H9 (cell line): ENCODE measurements at regions not wholly inside any gene's neighbourhood (a gene's known extent, or its start where the extent isn't known, plus 50 kb on each side); places are given as distances from the start of the nearest gene placed in this dataset.

ENCODE experiments used
- DNase-seq: peaks from one replicate; pipeline ENCODE4 v3.0.0-alpha.2; 2017
- H2AFZ ChIP-seq: one replicate; pipeline ENCODE4 v1.6.1; 2013; ENCODE audit warnings: mild to moderate bottlenecking, low read length, control low read depth, moderate library complexity
- H2AK5ac ChIP-seq: 2 replicates; pipeline ENCODE4 v1.6.1; 2013; ENCODE audit warnings: low read length, control low read depth, mixed read lengths; ENCODE audit not compliant: insufficient read length
- H2BK120ac ChIP-seq: one replicate; pipeline ENCODE4 v1.6.1; 2013; ENCODE audit warnings: low read depth, mild to moderate bottlenecking, low read length, control low read depth, inconsistent platforms; ENCODE audit not compliant: poor library complexity, severe bottlenecking
- H2BK12ac ChIP-seq: 2 replicates; pipeline ENCODE4 v1.6.1; 2013; ENCODE audit warnings: low read length, control low read depth, mixed read lengths, low read depth; ENCODE audit not compliant: insufficient read length
- H2BK15ac ChIP-seq: 2 replicates; pipeline ENCODE4 v1.6.1; 2013; ENCODE audit warnings: low read depth, low read length, control low read depth
- H2BK20ac ChIP-seq: one replicate; pipeline ENCODE4 v1.6.1; 2013; ENCODE audit warnings: low read depth, mild to moderate bottlenecking, low read length, control low read depth, inconsistent platforms; ENCODE audit not compliant: poor library complexity, severe bottlenecking
- H2BK5ac ChIP-seq: 2 replicates; pipeline ENCODE4 v1.6.1; 2013; ENCODE audit warnings: low read length, control low read depth, mixed read lengths; ENCODE audit not compliant: insufficient read length
- H3K14ac ChIP-seq: 2 replicates; pipeline ENCODE4 v1.6.1; 2013; ENCODE audit warnings: low read length, control low read depth; ENCODE audit not compliant: insufficient read depth
- H3K18ac ChIP-seq: 2 replicates; pipeline ENCODE4 v1.6.1; 2013; ENCODE audit warnings: low read depth, mild to moderate bottlenecking, mixed read lengths, low read length, control low read depth; ENCODE audit not compliant: insufficient read length
- H3K23ac ChIP-seq: 2 replicates; pipeline ENCODE4 v1.6.1; 2013; ENCODE audit warnings: low read length, control low read depth, mixed read lengths, low read depth; ENCODE audit not compliant: insufficient read length
- H3K23me2 ChIP-seq: 2 replicates; pipeline ENCODE4 v1.6.1; 2013; ENCODE audit warnings: low read depth, mild to moderate bottlenecking, mixed read lengths, low read length, control low read depth; ENCODE audit not compliant: insufficient read length, poor library complexity, severe bottlenecking
- H3K27ac ChIP-seq: 2 replicates; pipeline ENCODE4 v1.5.1; 2013; ENCODE audit warnings: low read length, control low read depth, mixed read lengths, low read depth; ENCODE audit not compliant: insufficient read length
- H3K27me3 ChIP-seq: 2 replicates; pipeline ENCODE4 v1.6.1; 2013; ENCODE audit warnings: low read length, control low read depth, inconsistent platforms; ENCODE audit not compliant: insufficient read depth
- H3K4ac ChIP-seq: 2 replicates; pipeline ENCODE4 v1.6.1; 2013; ENCODE audit warnings: low read depth, mild to moderate bottlenecking, control low read depth, inconsistent platforms, low read length, moderate library complexity
- H3K4me1 ChIP-seq: 2 replicates; pipeline ENCODE4 v1.6.1; 2013; ENCODE audit warnings: low read length, control low read depth, inconsistent platforms; ENCODE audit not compliant: insufficient read depth
- H3K4me2 ChIP-seq: 2 replicates; pipeline ENCODE4 v1.6.1; 2013; ENCODE audit warnings: low read length, control low read depth, mixed read lengths; ENCODE audit not compliant: insufficient read length, insufficient read depth
- H3K56ac ChIP-seq: 2 replicates; pipeline ENCODE4 v1.6.1; 2013; ENCODE audit warnings: low read depth, mild to moderate bottlenecking, mixed read lengths, low read length, control low read depth; ENCODE audit not compliant: insufficient read length
- H3K79me1 ChIP-seq: 2 replicates; pipeline ENCODE4 v1.6.1; 2013; ENCODE audit warnings: low read depth, mild to moderate bottlenecking, moderate library complexity, low read length, control low read depth, inconsistent platforms; ENCODE audit not compliant: insufficient read depth, poor library complexity, severe bottlenecking
- H3K79me2 ChIP-seq: 2 replicates; pipeline ENCODE4 v1.6.1; 2013; ENCODE audit warnings: low read length, control low read depth, inconsistent platforms; ENCODE audit not compliant: insufficient read depth
- H3K9ac ChIP-seq: 2 replicates; pipeline ENCODE4 v1.6.1; 2013; ENCODE audit warnings: low read length, control low read depth, mixed read lengths; ENCODE audit not compliant: insufficient read length; ENCODE audit errors: extremely low read depth
- H3K9me3 ChIP-seq: one replicate; pipeline ENCODE4 v1.6.1; 2013; ENCODE audit warnings: low read depth, low read length, inconsistent platforms; ENCODE audit not compliant: control insufficient read depth
- H3T11ph ChIP-seq: one replicate; pipeline ENCODE4 v1.6.1; 2013; ENCODE audit warnings: mild to moderate bottlenecking, low read length, control low read depth, inconsistent platforms
- H4K20me1 ChIP-seq: one replicate; pipeline ENCODE4 v1.6.1; 2013; ENCODE audit not compliant: control insufficient read depth, insufficient read length, insufficient read depth
- H4K5ac ChIP-seq: 2 replicates; pipeline ENCODE4 v1.6.1; 2013; ENCODE audit warnings: low read depth, mild to moderate bottlenecking, mixed read lengths, low read length, control low read depth; ENCODE audit not compliant: insufficient read length
- H4K8ac ChIP-seq: replicated peaks from 2 replicates; pipeline ENCODE4 v1.6.1; 2013; ENCODE audit warnings: low read length, control low read depth, mixed read lengths, low read depth; ENCODE audit not compliant: insufficient read length
- H4K91ac ChIP-seq: 2 replicates; pipeline ENCODE4 v1.6.1; 2013; ENCODE audit warnings: low read depth, mild to moderate bottlenecking, moderate library complexity, mixed read lengths, low read length, control low read depth; ENCODE audit not compliant: insufficient read length
- H3K27ac Mint-ChIP-seq, 3 experiments: 2 replicates in 2 of 3; 3 replicates in 1 of 3; pipeline ENCODE4 v1.8.0; 2020 to 2021; ENCODE audit warnings: mixed read lengths in 3 of 3, mild to moderate bottlenecking in 1 of 3, moderate library complexity in 1 of 3
- H3K27me3 Mint-ChIP-seq: 2 replicates; pipeline ENCODE4 v1.8.0; 2021; ENCODE audit warnings: low read depth, mild to moderate bottlenecking, moderate library complexity, mixed read lengths
- H3K36me3 Mint-ChIP-seq, 3 experiments: 2 replicates in 2 of 3; 3 replicates in 1 of 3; pipeline ENCODE4 v1.8.0; 2020 to 2021; ENCODE audit warnings: low read depth in 3 of 3, mixed read lengths in 3 of 3; ENCODE audit not compliant: insufficient read depth in 1 of 3
- H3K4me1 Mint-ChIP-seq, 2 experiments: 2 replicates each; pipeline ENCODE4 v1.8.0; 2020; ENCODE audit warnings: mixed read lengths in 2 of 2
- H3K4me3 Mint-ChIP-seq, 2 experiments: 2 replicates in 1 of 2; 3 replicates in 1 of 2; pipeline ENCODE4 v1.8.0; 2020 to 2021; ENCODE audit warnings: mild to moderate bottlenecking in 2 of 2, mixed read lengths in 2 of 2, moderate library complexity in 1 of 2
- H3K9me3 Mint-ChIP-seq, 2 experiments: 2 replicates in 1 of 2; 3 replicates in 1 of 2; pipeline ENCODE4 v1.8.0; 2020; ENCODE audit warnings: mild to moderate bottlenecking in 2 of 2, mixed read lengths in 2 of 2, moderate library complexity in 1 of 2
- CTCF ChIP-seq: fragments of 200-600 bp; sonication (generic); conservative IDR thresholded peaks from 3 replicates; pipeline ENCODE4 v1.8.0; 2021; ENCODE audit warnings: antibody characterized with exemption, mild to moderate bottlenecking
- WGBS: extraction: QIAGEN DNeasy Blood & Tissue Kit; methylation state at CpG from one replicate; pipeline ENCODE4 v1.1.7; 2013; ENCODE audit warnings: missing lambda C conversion rate, low lambda C conversion rate, mixed read lengths; ENCODE audit not compliant: insufficient read length; ENCODE audit errors: extremely low coverage; 5-methylcytosine and 5-hydroxymethylcytosine counted together

GRCh38 chr2:58571181-58571852 lies 330.2 kb upstream of the FANCL start:
- Histone ChIP-seq H2BK120ac (no peak overlapping the region), H4K8ac (no peak overlapping the region), H2BK15ac (no peak overlapping the region), H3K9me3 (no peaks in the 10 kb centered on the region), H4K20me1 (no peaks in the 10 kb centered on the region), H4K91ac (no peak overlapping the region), H3K79me1 (no peaks in the 10 kb centered on the region), H2AK5ac (no peak overlapping the region), H3K14ac (no peak overlapping the region), H4K5ac (no peak overlapping the region), H3K4me2 (no peak overlapping the region), H3K56ac (no peak overlapping the region), H3K27ac (no peak overlapping the region), H3K4ac (no peak overlapping the region), H3T11ph (no peak overlapping the region), H3K23me2 (no peaks in the 10 kb centered on the region), H3K4me1 (peaks cover 5% of the 10 kb centered on the region; the same call in 1 of the 2 replicates), H3K23ac (no peak overlapping the region), H3K18ac (no peak overlapping the region), H2BK20ac (no peak overlapping the region), H3K9ac (no peak overlapping the region), H2AFZ (no peak overlapping the region), H3K27me3 (no peaks in the 10 kb centered on the region), H3K79me2 (no peaks in the 10 kb centered on the region), H2BK5ac (no peak overlapping the region), H2BK12ac (no peak overlapping the region)
- TF ChIP-seq CTCF, result peak; percentile 83
- peak; percentile 77 for DNase-seq
- Mint-ChIP-seq H3K4me1 (peaks cover 26 to 29% of the 10 kb centered on the region in 2 experiments), H3K27me3 (no peaks in the 10 kb centered on the region), H3K36me3 (no peaks in the 10 kb centered on the region; a peak in 1 of 7 replicates), H3K9me3 (no peaks in the 10 kb centered on the region), H3K27ac (0 out of 7 replicates have a peak overlapping the region, but pooled peaks of 1 of the 3 experiments have one; percentile 59), H3K4me3 (no peak overlapping the region)
- no CpG with 5 or more reads among the region's 10 CpGs for WGBS
